A549 (cell line): ENCODE measurements at regions not wholly inside any gene's neighbourhood (a gene's known extent, or its start where the extent isn't known, plus 50 kb on each side); places are given as distances from the start of the nearest gene placed in this dataset.

Experiments
- CBX2 ChIP-seq: fragments of 200-600 bp; sonication (generic); IDR thresholded peaks from 2 replicates; pipeline ENCODE4 v1.6.1; 2016; ENCODE audit warnings: low read depth, mild to moderate bottlenecking, borderline replicate concordance
- EP300 ChIP-seq, 2 experiments: fragments of >200 bp; sonication (Bioruptor Twin); formaldehyde crosslinking; IDR thresholded peaks; 2 replicates in 1 of 2; 3 replicates in 1 of 2; pipeline ENCODE4 v1.6.1; 2016 to 2017
- HDAC2 ChIP-seq: fragments of 200-600 bp; sonication (generic); IDR thresholded peaks from 2 replicates; pipeline ENCODE4 v1.6.1; 2016
- MAZ ChIP-seq: fragments of 150-350 bp; IDR thresholded peaks from 2 replicates; pipeline ENCODE4 v1.6.1; 2014; ENCODE audit warnings: antibody characterized with exemption, low read depth, low read length, borderline replicate concordance
- POLR2A ChIP-seq: IDR thresholded peaks from 2 replicates; pipeline ENCODE4 v1.6.1; 2012; ENCODE audit warnings: mild to moderate bottlenecking, low read length
- TP53 ChIP-seq: fragments of 250-450 bp; sonication (Bioruptor Pico); IDR thresholded peaks from 2 replicates; pipeline ENCODE4 v1.5.0; 2021; ENCODE audit warnings: mild to moderate bottlenecking, moderate library complexity
- TF ChIP-seq, protein P1 (sequence below): fragments of >200 bp; sonication (Bioruptor Twin); formaldehyde crosslinking; IDR thresholded peaks from 3 replicates; pipeline ENCODE4 v1.5.1; 2016
- TF ChIP-seq, protein P2 (sequence below): fragments of 200-600 bp; sonication (generic); IDR thresholded peaks from 2 replicates; pipeline ENCODE4 v1.6.1; 2016; ENCODE audit warnings: antibody characterized with exemption, mild to moderate bottlenecking, moderate library complexity
- TF ChIP-seq, protein P3 (sequence below): IDR thresholded peaks from 2 replicates; pipeline ENCODE4 v1.6.1; 2012
- TF ChIP-seq, protein P4 (sequence below): fragments of >200 bp; sonication (Bioruptor Twin); formaldehyde crosslinking; IDR thresholded peaks from 3 replicates; pipeline ENCODE4 v1.6.1; 2016

DNA sequence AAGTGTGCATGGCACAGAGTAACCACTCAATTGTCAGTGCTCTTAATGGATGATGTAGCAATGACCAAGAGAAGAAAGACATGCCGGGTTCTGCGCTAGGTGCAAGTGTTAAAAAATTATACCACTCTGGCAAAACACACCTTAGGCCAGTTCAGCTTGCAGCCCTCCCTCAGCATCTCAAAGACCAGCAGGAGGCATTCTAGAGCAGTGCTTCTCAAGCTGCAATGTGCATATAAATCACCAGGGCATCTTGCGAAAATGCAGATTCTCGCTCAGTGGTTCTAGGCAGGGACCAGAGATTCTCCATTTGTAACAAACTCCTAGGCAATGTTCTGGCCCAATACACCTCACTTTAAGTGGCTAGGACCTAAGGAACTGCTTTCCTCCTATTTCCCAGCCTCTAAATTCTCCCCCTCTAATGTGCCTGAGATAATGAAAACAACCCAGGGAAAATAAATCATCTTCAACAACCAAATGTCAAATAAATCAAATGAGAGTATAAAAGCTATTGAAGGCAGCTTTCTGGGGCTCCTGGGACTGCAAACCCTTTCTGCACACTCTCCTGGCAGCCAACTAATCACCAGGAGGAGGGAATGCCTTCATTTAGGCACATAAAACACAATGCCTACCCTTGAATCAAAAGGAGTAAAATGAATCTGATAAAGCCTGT is 337.2 kb upstream of the API5 start:
- TF ChIP-seq TP53 (CRISPR knock-in tag) (no peak), POLR2A (no peak), HDAC2 (no peak), MAZ (no peak), CBX2 (no peak), EP300 (IDR thresholded peaks at IDR 0.05) (no peak)
- TF ChIP-seq, protein P1, sequence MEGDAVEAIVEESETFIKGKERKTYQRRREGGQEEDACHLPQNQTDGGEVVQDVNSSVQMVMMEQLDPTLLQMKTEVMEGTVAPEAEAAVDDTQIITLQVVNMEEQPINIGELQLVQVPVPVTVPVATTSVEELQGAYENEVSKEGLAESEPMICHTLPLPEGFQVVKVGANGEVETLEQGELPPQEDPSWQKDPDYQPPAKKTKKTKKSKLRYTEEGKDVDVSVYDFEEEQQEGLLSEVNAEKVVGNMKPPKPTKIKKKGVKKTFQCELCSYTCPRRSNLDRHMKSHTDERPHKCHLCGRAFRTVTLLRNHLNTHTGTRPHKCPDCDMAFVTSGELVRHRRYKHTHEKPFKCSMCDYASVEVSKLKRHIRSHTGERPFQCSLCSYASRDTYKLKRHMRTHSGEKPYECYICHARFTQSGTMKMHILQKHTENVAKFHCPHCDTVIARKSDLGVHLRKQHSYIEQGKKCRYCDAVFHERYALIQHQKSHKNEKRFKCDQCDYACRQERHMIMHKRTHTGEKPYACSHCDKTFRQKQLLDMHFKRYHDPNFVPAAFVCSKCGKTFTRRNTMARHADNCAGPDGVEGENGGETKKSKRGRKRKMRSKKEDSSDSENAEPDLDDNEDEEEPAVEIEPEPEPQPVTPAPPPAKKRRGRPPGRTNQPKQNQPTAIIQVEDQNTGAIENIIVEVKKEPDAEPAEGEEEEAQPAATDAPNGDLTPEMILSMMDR, result no peak
- TF ChIP-seq, protein P2, sequence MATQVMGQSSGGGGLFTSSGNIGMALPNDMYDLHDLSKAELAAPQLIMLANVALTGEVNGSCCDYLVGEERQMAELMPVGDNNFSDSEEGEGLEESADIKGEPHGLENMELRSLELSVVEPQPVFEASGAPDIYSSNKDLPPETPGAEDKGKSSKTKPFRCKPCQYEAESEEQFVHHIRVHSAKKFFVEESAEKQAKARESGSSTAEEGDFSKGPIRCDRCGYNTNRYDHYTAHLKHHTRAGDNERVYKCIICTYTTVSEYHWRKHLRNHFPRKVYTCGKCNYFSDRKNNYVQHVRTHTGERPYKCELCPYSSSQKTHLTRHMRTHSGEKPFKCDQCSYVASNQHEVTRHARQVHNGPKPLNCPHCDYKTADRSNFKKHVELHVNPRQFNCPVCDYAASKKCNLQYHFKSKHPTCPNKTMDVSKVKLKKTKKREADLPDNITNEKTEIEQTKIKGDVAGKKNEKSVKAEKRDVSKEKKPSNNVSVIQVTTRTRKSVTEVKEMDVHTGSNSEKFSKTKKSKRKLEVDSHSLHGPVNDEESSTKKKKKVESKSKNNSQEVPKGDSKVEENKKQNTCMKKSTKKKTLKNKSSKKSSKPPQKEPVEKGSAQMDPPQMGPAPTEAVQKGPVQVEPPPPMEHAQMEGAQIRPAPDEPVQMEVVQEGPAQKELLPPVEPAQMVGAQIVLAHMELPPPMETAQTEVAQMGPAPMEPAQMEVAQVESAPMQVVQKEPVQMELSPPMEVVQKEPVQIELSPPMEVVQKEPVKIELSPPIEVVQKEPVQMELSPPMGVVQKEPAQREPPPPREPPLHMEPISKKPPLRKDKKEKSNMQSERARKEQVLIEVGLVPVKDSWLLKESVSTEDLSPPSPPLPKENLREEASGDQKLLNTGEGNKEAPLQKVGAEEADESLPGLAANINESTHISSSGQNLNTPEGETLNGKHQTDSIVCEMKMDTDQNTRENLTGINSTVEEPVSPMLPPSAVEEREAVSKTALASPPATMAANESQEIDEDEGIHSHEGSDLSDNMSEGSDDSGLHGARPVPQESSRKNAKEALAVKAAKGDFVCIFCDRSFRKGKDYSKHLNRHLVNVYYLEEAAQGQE, result no peak
- TF ChIP-seq, protein P3, sequence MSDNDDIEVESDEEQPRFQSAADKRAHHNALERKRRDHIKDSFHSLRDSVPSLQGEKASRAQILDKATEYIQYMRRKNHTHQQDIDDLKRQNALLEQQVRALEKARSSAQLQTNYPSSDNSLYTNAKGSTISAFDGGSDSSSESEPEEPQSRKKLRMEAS, result no peak
- TF ChIP-seq, protein P4, sequence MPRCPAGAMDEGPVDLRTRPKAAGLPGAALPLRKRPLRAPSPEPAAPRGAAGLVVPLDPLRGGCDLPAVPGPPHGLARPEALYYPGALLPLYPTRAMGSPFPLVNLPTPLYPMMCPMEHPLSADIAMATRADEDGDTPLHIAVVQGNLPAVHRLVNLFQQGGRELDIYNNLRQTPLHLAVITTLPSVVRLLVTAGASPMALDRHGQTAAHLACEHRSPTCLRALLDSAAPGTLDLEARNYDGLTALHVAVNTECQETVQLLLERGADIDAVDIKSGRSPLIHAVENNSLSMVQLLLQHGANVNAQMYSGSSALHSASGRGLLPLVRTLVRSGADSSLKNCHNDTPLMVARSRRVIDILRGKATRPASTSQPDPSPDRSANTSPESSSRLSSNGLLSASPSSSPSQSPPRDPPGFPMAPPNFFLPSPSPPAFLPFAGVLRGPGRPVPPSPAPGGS, result no peak
